WTC11 (cell line): ENCODE measurements at regions not wholly inside any gene's neighbourhood (a gene's known extent, or its start where the extent isn't known, plus 50 kb on each side); places are given as distances from the start of the nearest gene placed in this dataset.

ENCODE experiments used
- ATAC-seq: fragments of 200-7000 bp; cut with Tn5 transposase; 2 replicates; pipeline ENCODE4 v1.10.0; 2021; ENCODE audit warnings: mild to moderate bottlenecking, moderate library complexity
- CTCF ChIA-PET: fragments of 300-600 bp; sonication (Branson Sonifier 250); formaldehyde crosslinking; loops from one replicate; lab custom pipeline; 2021; ENCODE audit warnings: antibody characterized with exemption; lab: Charles Lee
- POLR2A ChIA-PET: fragments of 350-600 bp; sonication (Branson Sonifier 250); formaldehyde crosslinking; loops from one replicate; lab custom pipeline; 2021; ENCODE audit warnings: antibody characterized with exemption; lab: Charles Lee
- DNase-seq: peaks from one replicate; pipeline ENCODE4 v3.0.0; 2021; ENCODE audit warnings: low spot score
- H3K27ac Mint-ChIP-seq: 2 replicates; pipeline ENCODE4 v1.8.0; 2021; ENCODE audit warnings: mixed read lengths
- H3K27me3 Mint-ChIP-seq: 2 replicates; pipeline ENCODE4 v1.8.0; 2021; ENCODE audit warnings: low read depth, mild to moderate bottlenecking, moderate library complexity, mixed read lengths
- H3K36me3 Mint-ChIP-seq: 2 replicates; pipeline ENCODE4 v1.8.0; 2021; ENCODE audit warnings: mixed read lengths
- H3K4me1 Mint-ChIP-seq: 2 replicates; pipeline ENCODE4 v1.8.0; 2022; ENCODE audit warnings: mixed read lengths
- H3K4me3 Mint-ChIP-seq: 2 replicates; pipeline ENCODE4 v1.8.0; 2021; ENCODE audit warnings: mild to moderate bottlenecking, moderate library complexity, mixed read lengths
- H3K9me3 Mint-ChIP-seq: 2 replicates; pipeline ENCODE4 v1.8.0; 2021; ENCODE audit warnings: mixed read lengths
- CREM ChIP-seq: sonication (generic); formaldehyde crosslinking; IDR thresholded peaks from 2 replicates; pipeline ENCODE4 v1.8.1; 2022; ENCODE audit warnings: mild to moderate bottlenecking, missing genetic modification reagents, moderate library complexity
- ERG ChIP-seq: fragments of 250-450 bp; sonication (Bioruptor Pico); IDR thresholded peaks from 2 replicates; pipeline ENCODE4 v1.8.0; 2021; ENCODE audit warnings: mild to moderate bottlenecking
- GABPB1 ChIP-seq: sonication (generic); formaldehyde crosslinking; IDR thresholded peaks from 2 replicates; pipeline ENCODE4 v1.8.1; 2023; ENCODE audit warnings: mild to moderate bottlenecking, missing genetic modification reagents
- GRHL2 ChIP-seq: fragments of 250-450 bp; sonication (Bioruptor Pico); IDR thresholded peaks from 2 replicates; pipeline ENCODE4 v1.8.0; 2022; ENCODE audit warnings: mild to moderate bottlenecking, moderate library complexity; ENCODE audit not compliant: insufficient replicate concordance, severe bottlenecking
- RELA ChIP-seq: sonication (generic); formaldehyde crosslinking; IDR thresholded peaks from 2 replicates; pipeline ENCODE4 v1.8.1; 2022; ENCODE audit warnings: missing genetic modification reagents, mild to moderate bottlenecking, borderline replicate concordance
- TP53 ChIP-seq: sonication (generic); formaldehyde crosslinking; IDR thresholded peaks from 2 replicates; pipeline ENCODE4 v1.8.1; 2023; ENCODE audit warnings: mild to moderate bottlenecking, missing genetic modification reagents
- ZSCAN18 ChIP-seq: fragments of 250-450 bp; sonication (Bioruptor Pico); IDR thresholded peaks from 2 replicates; pipeline ENCODE4 v2.1.2; 2022; ENCODE audit warnings: mild to moderate bottlenecking, moderate library complexity
- TF ChIP-seq, protein P1 (sequence below): fragments of 250-450 bp; sonication (Bioruptor Pico); IDR thresholded peaks from 2 replicates; pipeline ENCODE4 v1.9.0; 2021; ENCODE audit warnings: mild to moderate bottlenecking
- TF ChIP-seq, protein P2 (sequence below): sonication (generic); formaldehyde crosslinking; IDR thresholded peaks from 2 replicates; pipeline ENCODE4 v1.8.1; 2023; ENCODE audit warnings: mild to moderate bottlenecking, missing genetic modification reagents
- TF ChIP-seq, protein P3 (sequence below): sonication (generic); formaldehyde crosslinking; IDR thresholded peaks from 2 replicates; pipeline ENCODE4 v1.8.0; 2022; ENCODE audit warnings: missing genetic modification reagents
- TF ChIP-seq, protein P4 (sequence below): fragments of 250-450 bp; sonication (Bioruptor Pico); IDR thresholded peaks from 2 replicates; pipeline ENCODE4 v1.9.0; 2021; ENCODE audit warnings: mild to moderate bottlenecking, borderline replicate concordance
- TF ChIP-seq, protein P5 (sequence below): sonication (generic); formaldehyde crosslinking; IDR thresholded peaks from 2 replicates; pipeline ENCODE4 v1.8.0; 2023; ENCODE audit warnings: missing genetic modification reagents
- TF ChIP-seq, protein P6 (sequence below): sonication (generic); formaldehyde crosslinking; IDR thresholded peaks from 2 replicates; pipeline ENCODE4 v1.8.1; 2022; ENCODE audit warnings: missing genetic modification reagents, borderline replicate concordance

DNA sequence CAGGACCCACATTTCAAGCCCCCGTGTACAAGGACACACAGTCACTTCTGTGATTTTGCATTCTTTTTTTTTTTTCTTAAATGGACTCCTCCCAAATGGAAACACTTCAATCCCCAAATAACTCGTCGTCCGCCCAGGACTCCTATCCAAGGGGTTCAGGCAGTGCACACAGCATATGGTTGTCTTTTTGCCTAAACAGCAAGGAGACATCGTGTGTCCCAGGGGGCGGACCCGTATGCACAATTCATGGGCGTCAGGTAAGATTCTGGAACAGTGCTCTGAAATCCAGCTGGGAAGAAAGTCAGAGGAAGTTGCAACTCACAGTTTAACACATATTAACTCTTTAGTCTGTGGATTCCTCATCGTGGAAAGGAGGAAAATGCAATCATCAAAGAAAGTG lies 231.3 kb downstream of the SHOX start (continued):
- TF ChIP-seq, protein P1, sequence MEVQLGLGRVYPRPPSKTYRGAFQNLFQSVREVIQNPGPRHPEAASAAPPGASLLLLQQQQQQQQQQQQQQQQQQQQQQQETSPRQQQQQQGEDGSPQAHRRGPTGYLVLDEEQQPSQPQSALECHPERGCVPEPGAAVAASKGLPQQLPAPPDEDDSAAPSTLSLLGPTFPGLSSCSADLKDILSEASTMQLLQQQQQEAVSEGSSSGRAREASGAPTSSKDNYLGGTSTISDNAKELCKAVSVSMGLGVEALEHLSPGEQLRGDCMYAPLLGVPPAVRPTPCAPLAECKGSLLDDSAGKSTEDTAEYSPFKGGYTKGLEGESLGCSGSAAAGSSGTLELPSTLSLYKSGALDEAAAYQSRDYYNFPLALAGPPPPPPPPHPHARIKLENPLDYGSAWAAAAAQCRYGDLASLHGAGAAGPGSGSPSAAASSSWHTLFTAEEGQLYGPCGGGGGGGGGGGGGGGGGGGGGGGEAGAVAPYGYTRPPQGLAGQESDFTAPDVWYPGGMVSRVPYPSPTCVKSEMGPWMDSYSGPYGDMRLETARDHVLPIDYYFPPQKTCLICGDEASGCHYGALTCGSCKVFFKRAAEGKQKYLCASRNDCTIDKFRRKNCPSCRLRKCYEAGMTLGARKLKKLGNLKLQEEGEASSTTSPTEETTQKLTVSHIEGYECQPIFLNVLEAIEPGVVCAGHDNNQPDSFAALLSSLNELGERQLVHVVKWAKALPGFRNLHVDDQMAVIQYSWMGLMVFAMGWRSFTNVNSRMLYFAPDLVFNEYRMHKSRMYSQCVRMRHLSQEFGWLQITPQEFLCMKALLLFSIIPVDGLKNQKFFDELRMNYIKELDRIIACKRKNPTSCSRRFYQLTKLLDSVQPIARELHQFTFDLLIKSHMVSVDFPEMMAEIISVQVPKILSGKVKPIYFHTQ (CRISPR knock-in tag) = no peak
- TF ChIP-seq TP53 (CRISPR knock-in tag) = no peak
- TF ChIP-seq, protein P2, sequence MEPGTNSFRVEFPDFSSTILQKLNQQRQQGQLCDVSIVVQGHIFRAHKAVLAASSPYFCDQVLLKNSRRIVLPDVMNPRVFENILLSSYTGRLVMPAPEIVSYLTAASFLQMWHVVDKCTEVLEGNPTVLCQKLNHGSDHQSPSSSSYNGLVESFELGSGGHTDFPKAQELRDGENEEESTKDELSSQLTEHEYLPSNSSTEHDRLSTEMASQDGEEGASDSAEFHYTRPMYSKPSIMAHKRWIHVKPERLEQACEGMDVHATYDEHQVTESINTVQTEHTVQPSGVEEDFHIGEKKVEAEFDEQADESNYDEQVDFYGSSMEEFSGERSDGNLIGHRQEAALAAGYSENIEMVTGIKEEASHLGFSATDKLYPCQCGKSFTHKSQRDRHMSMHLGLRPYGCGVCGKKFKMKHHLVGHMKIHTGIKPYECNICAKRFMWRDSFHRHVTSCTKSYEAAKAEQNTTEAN (CRISPR knock-in tag) = no peak

GRCh38 chrX:861340-861890 lies 230.8 kb downstream of the SHOX start:
- H3K4me1 Mint-ChIP-seq = peaks cover 15% of the 10 kb centered on the region
- H3K27me3 Mint-ChIP-seq = no peaks in the 10 kb centered on the region
- TF ChIP-seq GABPB1 (CRISPR knock-in tag) (no peak), RELA (CRISPR knock-in tag) (no peak)
- TF ChIP-seq, protein P3, sequence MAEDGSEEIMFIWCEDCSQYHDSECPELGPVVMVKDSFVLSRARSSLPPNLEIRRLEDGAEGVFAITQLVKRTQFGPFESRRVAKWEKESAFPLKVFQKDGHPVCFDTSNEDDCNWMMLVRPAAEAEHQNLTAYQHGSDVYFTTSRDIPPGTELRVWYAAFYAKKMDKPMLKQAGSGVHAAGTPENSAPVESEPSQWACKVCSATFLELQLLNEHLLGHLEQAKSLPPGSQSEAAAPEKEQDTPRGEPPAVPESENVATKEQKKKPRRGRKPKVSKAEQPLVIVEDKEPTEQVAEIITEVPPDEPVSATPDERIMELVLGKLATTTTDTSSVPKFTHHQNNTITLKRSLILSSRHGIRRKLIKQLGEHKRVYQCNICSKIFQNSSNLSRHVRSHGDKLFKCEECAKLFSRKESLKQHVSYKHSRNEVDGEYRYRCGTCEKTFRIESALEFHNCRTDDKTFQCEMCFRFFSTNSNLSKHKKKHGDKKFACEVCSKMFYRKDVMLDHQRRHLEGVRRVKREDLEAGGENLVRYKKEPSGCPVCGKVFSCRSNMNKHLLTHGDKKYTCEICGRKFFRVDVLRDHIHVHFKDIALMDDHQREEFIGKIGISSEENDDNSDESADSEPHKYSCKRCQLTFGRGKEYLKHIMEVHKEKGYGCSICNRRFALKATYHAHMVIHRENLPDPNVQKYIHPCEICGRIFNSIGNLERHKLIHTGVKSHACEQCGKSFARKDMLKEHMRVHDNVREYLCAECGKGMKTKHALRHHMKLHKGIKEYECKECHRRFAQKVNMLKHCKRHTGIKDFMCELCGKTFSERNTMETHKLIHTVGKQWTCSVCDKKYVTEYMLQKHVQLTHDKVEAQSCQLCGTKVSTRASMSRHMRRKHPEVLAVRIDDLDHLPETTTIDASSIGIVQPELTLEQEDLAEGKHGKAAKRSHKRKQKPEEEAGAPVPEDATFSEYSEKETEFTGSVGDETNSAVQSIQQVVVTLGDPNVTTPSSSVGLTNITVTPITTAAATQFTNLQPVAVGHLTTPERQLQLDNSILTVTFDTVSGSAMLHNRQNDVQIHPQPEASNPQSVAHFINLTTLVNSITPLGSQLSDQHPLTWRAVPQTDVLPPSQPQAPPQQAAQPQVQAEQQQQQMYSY (CRISPR knock-in tag) = no peak
- peaks cover 7% of the 10 kb centered on the region for H3K9me3 Mint-ChIP-seq
- DNase-seq (no peak), ATAC-seq (no peak)
- ChIA-PET POLR2A (no interaction called here), CTCF (no interaction called here)
- H3K36me3 Mint-ChIP-seq = no peaks in the 10 kb centered on the region
- H3K27ac Mint-ChIP-seq = no peak overlapping the region
- H3K4me3 Mint-ChIP-seq = no peak overlapping the region

GRCh38 chrX:859329-859728 lies 228.7 kb downstream of the SHOX start:
- DNase-seq (no peak), ATAC-seq (no peak)
- Mint-ChIP-seq H3K9me3 (peaks cover 7% of the 10 kb centered on the region), H3K27ac (no peak overlapping the region), H3K36me3 (no peaks in the 10 kb centered on the region), H3K27me3 (no peaks in the 10 kb centered on the region), H3K4me1 (peaks cover 15% of the 10 kb centered on the region), H3K4me3 (no peak overlapping the region)
- ChIA-PET POLR2A (no interaction called here), CTCF (no interaction called here)
- TF ChIP-seq ERG (CRISPR knock-in tag) = no peak
- TF ChIP-seq GABPB1 (CRISPR knock-in tag) = no peak
- TF ChIP-seq, protein P4, sequence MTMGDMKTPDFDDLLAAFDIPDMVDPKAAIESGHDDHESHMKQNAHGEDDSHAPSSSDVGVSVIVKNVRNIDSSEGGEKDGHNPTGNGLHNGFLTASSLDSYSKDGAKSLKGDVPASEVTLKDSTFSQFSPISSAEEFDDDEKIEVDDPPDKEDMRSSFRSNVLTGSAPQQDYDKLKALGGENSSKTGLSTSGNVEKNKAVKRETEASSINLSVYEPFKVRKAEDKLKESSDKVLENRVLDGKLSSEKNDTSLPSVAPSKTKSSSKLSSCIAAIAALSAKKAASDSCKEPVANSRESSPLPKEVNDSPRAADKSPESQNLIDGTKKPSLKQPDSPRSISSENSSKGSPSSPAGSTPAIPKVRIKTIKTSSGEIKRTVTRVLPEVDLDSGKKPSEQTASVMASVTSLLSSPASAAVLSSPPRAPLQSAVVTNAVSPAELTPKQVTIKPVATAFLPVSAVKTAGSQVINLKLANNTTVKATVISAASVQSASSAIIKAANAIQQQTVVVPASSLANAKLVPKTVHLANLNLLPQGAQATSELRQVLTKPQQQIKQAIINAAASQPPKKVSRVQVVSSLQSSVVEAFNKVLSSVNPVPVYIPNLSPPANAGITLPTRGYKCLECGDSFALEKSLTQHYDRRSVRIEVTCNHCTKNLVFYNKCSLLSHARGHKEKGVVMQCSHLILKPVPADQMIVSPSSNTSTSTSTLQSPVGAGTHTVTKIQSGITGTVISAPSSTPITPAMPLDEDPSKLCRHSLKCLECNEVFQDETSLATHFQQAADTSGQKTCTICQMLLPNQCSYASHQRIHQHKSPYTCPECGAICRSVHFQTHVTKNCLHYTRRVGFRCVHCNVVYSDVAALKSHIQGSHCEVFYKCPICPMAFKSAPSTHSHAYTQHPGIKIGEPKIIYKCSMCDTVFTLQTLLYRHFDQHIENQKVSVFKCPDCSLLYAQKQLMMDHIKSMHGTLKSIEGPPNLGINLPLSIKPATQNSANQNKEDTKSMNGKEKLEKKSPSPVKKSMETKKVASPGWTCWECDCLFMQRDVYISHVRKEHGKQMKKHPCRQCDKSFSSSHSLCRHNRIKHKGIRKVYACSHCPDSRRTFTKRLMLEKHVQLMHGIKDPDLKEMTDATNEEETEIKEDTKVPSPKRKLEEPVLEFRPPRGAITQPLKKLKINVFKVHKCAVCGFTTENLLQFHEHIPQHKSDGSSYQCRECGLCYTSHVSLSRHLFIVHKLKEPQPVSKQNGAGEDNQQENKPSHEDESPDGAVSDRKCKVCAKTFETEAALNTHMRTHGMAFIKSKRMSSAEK (CRISPR knock-in tag) = no peak
- TF ChIP-seq CREM (CRISPR knock-in tag) = no peak
- no peak for TF ChIP-seq ZSCAN18 (CRISPR knock-in tag)
- TF ChIP-seq, protein P5, sequence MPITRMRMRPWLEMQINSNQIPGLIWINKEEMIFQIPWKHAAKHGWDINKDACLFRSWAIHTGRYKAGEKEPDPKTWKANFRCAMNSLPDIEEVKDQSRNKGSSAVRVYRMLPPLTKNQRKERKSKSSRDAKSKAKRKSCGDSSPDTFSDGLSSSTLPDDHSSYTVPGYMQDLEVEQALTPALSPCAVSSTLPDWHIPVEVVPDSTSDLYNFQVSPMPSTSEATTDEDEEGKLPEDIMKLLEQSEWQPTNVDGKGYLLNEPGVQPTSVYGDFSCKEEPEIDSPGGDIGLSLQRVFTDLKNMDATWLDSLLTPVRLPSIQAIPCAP (CRISPR knock-in tag) = no peak
- no peak for TF ChIP-seq GRHL2
- TF ChIP-seq, protein P6, sequence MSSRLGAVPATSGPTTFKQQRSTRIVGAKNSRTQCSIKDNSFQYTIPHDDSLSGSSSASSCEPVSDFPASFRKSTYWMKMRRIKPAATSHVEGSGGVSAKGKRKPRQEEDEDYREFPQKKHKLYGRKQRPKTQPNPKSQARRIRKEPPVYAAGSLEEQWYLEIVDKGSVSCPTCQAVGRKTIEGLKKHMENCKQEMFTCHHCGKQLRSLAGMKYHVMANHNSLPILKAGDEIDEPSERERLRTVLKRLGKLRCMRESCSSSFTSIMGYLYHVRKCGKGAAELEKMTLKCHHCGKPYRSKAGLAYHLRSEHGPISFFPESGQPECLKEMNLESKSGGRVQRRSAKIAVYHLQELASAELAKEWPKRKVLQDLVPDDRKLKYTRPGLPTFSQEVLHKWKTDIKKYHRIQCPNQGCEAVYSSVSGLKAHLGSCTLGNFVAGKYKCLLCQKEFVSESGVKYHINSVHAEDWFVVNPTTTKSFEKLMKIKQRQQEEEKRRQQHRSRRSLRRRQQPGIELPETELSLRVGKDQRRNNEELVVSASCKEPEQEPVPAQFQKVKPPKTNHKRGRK (CRISPR knock-in tag) = peak; percentile 83; the same call in 1 of the 2 replicates
